GM19452 (cell line): ENCODE measurements at regions not wholly inside any gene's neighbourhood (a gene's known extent, or its start where the extent isn't known, plus 50 kb on each side); places are given as distances from the start of the nearest gene placed in this dataset.

ENCODE experiments used
- ATAC-seq: cut with Tn5 transposase; IDR thresholded peaks from one replicate; pipeline ENCODE4 v1.9.1; 2021; ENCODE audit not compliant: unreplicated experiment

- no peak for ATAC-seq
Measured at GRCh38 chrX:94041881-94042280, 367.9 kb downstream of the FAM133A start.

- no peak for ATAC-seq
Measured at GRCh38 chrX:94045724-94046123, 371.7 kb downstream of the FAM133A start.

- no peak for ATAC-seq
Measured at GRCh38 chrX:94051926-94052325, 377.9 kb downstream of the FAM133A start.

GRCh38 chrX:94053575-94053974 is 379.6 kb downstream of the FAM133A start:
- ATAC-seq: no peak

- no peak for ATAC-seq
Measured at GRCh38 chrX:94057385-94057784, 383.4 kb downstream of the FAM133A start.

GRCh38 chrX:94058728-94059382 is 384.8 kb downstream of the FAM133A start:
- ATAC-seq: no peak

GRCh38 chrX:94065091-94065490 is 391.1 kb downstream of the FAM133A start:
- no peak for ATAC-seq

- ATAC-seq: no peak
Measured at GRCh38 chrX:94089149-94089548, 415.1 kb downstream of the FAM133A start.

GRCh38 chrX:94097868-94098267 is 423.9 kb downstream of the FAM133A start:
- ATAC-seq: no peak

- no peak for ATAC-seq
Measured at GRCh38 chrX:94107981-94108380, 434.0 kb downstream of the FAM133A start.

GRCh38 chrX:94114362-94114761 is 440.4 kb downstream of the FAM133A start:
- no peak for ATAC-seq

- no peak for ATAC-seq
Measured at GRCh38 chrX:94121799-94122198, 447.8 kb downstream of the FAM133A start.

GRCh38 chrX:94123062-94123461 is 449.1 kb downstream of the FAM133A start:
- ATAC-seq: no peak

GRCh38 chrX:94162971-94163370 is 489.0 kb downstream of the FAM133A start:
- no peak for ATAC-seq

- no peak for ATAC-seq
Measured at GRCh38 chrX:94178145-94178788, 504.3 kb downstream of the FAM133A start.

- no peak for ATAC-seq
Measured at GRCh38 chrX:94204524-94204923, 530.5 kb downstream of the FAM133A start.

- no peak for ATAC-seq
Measured at GRCh38 chrX:94216738-94217137, 542.7 kb downstream of the FAM133A start.

- ATAC-seq: no peak
Measured at GRCh38 chrX:94252211-94252610, 578.2 kb downstream of the FAM133A start.

GRCh38 chrX:94256396-94256795 is 582.4 kb downstream of the FAM133A start:
- no peak for ATAC-seq

GRCh38 chrX:94265323-94265722 is 591.3 kb downstream of the FAM133A start:
- no peak for ATAC-seq

- no peak for ATAC-seq
Measured at GRCh38 chrX:94288325-94288724, 614.3 kb downstream of the FAM133A start.

- no peak for ATAC-seq
Measured at GRCh38 chrX:94288972-94289371, 615.0 kb downstream of the FAM133A start.

- no peak for ATAC-seq
Measured at GRCh38 chrX:94302446-94302845, 628.4 kb downstream of the FAM133A start.
